ENCODE measurements at regions not wholly inside any gene's neighbourhood (a gene's known extent, or its start where the extent isn't known, plus 50 kb on each side); places are given as distances from the start of the nearest gene placed in this dataset.

DNA sequence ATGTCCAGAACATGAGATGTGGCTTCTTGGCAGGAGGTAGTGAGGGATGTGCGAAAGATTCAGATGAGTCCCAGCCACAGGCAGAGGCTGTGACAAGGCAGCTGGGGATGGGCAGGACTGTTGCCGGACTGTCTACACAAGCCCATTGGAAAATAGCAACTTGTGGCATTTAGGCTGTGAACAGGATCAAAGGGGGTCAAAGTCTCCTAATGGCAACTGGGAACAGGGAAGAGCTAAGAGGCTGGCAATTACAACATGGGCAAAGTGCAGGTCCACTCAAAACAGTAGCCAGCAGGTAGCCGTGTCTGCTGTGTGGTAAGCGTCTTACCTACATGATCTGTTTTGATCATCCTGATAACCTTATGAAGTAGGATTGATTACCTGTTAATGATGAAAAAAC, 254.2 kb upstream of the ZNF32 start:
- Mint-ChIP-seq H3K27me3 (ENCODE audit: unreplicated experiment) (no peaks in the 10 kb centered on the region), H3K9me3 (ENCODE audit: low read depth, unreplicated experiment) (no peaks in the 10 kb centered on the region), H3K27ac (ENCODE audit: unreplicated experiment) (no peak overlapping the region), H3K4me1 (ENCODE audit: low read depth, unreplicated experiment) (no peaks in the 10 kb centered on the region), H3K4me3 (ENCODE audit: low read depth, unreplicated experiment) (no peak overlapping the region), H3K36me3 (ENCODE audit: insufficient read depth, unreplicated experiment) (no peaks in the 10 kb centered on the region)
- DNase-seq = no peak
- CTCF ChIA-PET = interaction anchor here (0.7 to 0.8 kb wide), 2 partner anchors 48 to 141 kb away, joined by 3 read pairs; no protein-coding TSS in a partner anchor
- TF ChIP-seq, protein P1, sequence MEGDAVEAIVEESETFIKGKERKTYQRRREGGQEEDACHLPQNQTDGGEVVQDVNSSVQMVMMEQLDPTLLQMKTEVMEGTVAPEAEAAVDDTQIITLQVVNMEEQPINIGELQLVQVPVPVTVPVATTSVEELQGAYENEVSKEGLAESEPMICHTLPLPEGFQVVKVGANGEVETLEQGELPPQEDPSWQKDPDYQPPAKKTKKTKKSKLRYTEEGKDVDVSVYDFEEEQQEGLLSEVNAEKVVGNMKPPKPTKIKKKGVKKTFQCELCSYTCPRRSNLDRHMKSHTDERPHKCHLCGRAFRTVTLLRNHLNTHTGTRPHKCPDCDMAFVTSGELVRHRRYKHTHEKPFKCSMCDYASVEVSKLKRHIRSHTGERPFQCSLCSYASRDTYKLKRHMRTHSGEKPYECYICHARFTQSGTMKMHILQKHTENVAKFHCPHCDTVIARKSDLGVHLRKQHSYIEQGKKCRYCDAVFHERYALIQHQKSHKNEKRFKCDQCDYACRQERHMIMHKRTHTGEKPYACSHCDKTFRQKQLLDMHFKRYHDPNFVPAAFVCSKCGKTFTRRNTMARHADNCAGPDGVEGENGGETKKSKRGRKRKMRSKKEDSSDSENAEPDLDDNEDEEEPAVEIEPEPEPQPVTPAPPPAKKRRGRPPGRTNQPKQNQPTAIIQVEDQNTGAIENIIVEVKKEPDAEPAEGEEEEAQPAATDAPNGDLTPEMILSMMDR (IDR thresholded peaks at IDR 0.05; ENCODE audit: unreplicated experiment) = no peak
- no TSS peak for BruUV-seq (replicated peaks)
- intact Hi-C loops (cut with micrococcal nuclease; ENCODE audit: unreplicated experiment) = no loop called here

DNA sequence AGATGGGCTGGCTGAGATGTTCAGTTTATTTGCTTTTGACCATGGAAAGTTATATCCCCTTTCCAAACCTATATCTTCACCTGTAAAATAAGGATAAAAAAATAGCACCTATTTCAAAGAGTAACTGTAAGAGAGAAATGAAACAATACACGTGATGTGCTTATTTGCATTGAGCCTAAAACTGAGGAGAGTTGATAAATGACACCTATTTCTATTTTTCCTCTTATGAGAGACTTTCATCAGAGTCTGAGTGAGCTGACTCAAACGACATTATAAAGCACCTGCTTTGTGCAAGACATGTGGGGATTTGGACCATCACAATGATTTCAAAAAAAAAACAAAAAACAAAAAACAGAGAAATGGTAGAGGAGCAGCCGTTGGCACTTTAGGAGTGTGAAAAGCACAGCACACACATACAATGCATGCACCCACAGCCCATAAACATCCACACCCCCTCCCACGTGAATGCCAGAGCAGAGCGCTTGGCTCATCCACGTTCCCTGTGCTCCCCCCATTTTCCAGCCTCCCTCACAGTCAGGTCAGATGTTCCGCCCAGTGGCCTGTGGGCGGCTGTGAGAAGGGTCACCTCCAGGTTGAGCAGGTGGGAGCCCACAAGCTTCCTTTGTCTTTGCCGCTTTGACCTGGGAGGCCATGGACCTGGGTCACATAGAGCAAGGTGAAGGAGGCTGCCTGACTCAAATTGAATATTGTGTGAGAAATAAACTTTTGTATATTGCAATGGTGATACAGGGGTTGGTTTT, 253.2 kb upstream of the ZNF32 start:
- H3K36me3 Mint-ChIP-seq (ENCODE audit: insufficient read depth, unreplicated experiment) = no peaks in the 10 kb centered on the region
- CTCF ChIA-PET = interaction anchor here (0.7 to 0.8 kb wide), 2 partner anchors 47 to 140 kb away, joined by 3 read pairs; no protein-coding TSS in a partner anchor
- no peak overlapping the region for H3K4me3 Mint-ChIP-seq (ENCODE audit: low read depth, unreplicated experiment)
- no peaks in the 10 kb centered on the region for H3K9me3 Mint-ChIP-seq (ENCODE audit: low read depth, unreplicated experiment)
- H3K27me3 Mint-ChIP-seq (ENCODE audit: unreplicated experiment) = peaks cover 3% of the 10 kb centered on the region
- intact Hi-C loops (cut with micrococcal nuclease; ENCODE audit: unreplicated experiment) = no loop called here
- TF ChIP-seq, protein P1 (IDR thresholded peaks at IDR 0.05; ENCODE audit: unreplicated experiment) = no peak
- no peak overlapping the region for H3K27ac Mint-ChIP-seq (ENCODE audit: unreplicated experiment)
- BruUV-seq (replicated peaks) = no TSS peak
- no peak for DNase-seq
- H3K4me1 Mint-ChIP-seq (ENCODE audit: low read depth, unreplicated experiment) = no peaks in the 10 kb centered on the region

DNA sequence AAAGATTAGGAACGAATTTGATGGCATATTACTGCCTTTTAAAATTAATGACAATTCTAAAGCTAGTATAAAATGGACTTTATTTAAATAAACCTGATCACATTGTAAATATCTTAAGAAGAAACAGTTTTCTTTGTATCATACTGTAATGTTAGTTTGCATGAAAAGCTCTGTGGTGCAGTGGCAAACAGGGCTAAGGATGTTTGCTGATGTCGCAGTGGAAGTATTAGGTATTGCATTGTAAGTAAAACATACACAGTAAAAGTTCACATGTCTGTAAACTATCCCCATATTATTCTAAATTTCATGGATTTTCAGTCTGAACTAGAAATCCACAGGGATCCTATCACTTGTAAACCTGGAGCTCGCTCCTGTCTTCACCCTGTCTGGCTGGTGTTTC, 252.6 kb upstream of the ZNF32 start:
- Mint-ChIP-seq H3K36me3 (ENCODE audit: insufficient read depth, unreplicated experiment) (no peaks in the 10 kb centered on the region), H3K9me3 (ENCODE audit: low read depth, unreplicated experiment) (no peaks in the 10 kb centered on the region), H3K4me1 (ENCODE audit: low read depth, unreplicated experiment) (no peaks in the 10 kb centered on the region), H3K27me3 (ENCODE audit: unreplicated experiment) (peaks cover 10% of the 10 kb centered on the region), H3K4me3 (ENCODE audit: low read depth, unreplicated experiment) (no peak overlapping the region), H3K27ac (ENCODE audit: unreplicated experiment) (no peak overlapping the region)
- BruUV-seq (replicated peaks) = no TSS peak
- CTCF ChIA-PET = no interaction called here
- TF ChIP-seq, protein P1 (IDR thresholded peaks at IDR 0.05; ENCODE audit: unreplicated experiment) = no peak
- DNase-seq = no peak
- intact Hi-C loops (cut with micrococcal nuclease; ENCODE audit: unreplicated experiment) = no loop called here

DNA sequence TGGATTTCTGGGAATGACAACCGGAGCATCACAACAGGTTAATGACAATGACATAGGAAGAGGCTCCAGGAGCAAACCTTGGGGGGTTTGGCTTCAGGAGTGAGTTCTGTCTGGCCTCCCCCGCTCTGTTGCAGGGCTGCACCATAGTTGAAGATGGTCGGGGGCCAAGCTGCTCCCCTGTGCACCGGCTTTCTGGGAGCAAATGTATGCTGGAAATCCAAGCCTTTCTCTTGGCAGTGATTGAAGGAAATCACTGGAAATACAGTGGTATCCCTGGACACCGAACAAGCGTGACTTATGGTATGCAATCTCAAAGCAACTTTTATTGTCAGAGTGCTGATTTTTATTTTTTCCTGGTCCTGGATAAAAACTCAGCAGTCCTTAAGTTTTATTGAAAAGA, 251.9 kb upstream of the ZNF32 start:
- TF ChIP-seq, protein P1 (IDR thresholded peaks at IDR 0.05; ENCODE audit: unreplicated experiment) = no peak
- no TSS peak for BruUV-seq (replicated peaks)

More for the DNA sequence above, 251.9 kb upstream of the ZNF32 start:
- no peaks in the 10 kb centered on the region for H3K9me3 Mint-ChIP-seq (ENCODE audit: low read depth, unreplicated experiment)
- no peaks in the 10 kb centered on the region for H3K36me3 Mint-ChIP-seq (ENCODE audit: insufficient read depth, unreplicated experiment)
- no peak overlapping the region for H3K27ac Mint-ChIP-seq (ENCODE audit: unreplicated experiment)
- intact Hi-C loops (cut with micrococcal nuclease; ENCODE audit: unreplicated experiment) = no loop called here
- no peak for DNase-seq
- CTCF ChIA-PET = no interaction called here
- no peaks in the 10 kb centered on the region for H3K4me1 Mint-ChIP-seq (ENCODE audit: low read depth, unreplicated experiment)
- peaks cover 17% of the 10 kb centered on the region for H3K27me3 Mint-ChIP-seq (ENCODE audit: unreplicated experiment)
- no peak overlapping the region for H3K4me3 Mint-ChIP-seq (ENCODE audit: low read depth, unreplicated experiment)

Measured in Calu3 (cell line).